ENCODE measurements at regions not wholly inside any gene's neighbourhood (a gene's known extent, or its start where the extent isn't known, plus 50 kb on each side); places are given as distances from the start of the nearest gene placed in this dataset.
A peak's percentile ranks its signal among the peaks of the same experiment; 100 is the strongest.

DNA sequence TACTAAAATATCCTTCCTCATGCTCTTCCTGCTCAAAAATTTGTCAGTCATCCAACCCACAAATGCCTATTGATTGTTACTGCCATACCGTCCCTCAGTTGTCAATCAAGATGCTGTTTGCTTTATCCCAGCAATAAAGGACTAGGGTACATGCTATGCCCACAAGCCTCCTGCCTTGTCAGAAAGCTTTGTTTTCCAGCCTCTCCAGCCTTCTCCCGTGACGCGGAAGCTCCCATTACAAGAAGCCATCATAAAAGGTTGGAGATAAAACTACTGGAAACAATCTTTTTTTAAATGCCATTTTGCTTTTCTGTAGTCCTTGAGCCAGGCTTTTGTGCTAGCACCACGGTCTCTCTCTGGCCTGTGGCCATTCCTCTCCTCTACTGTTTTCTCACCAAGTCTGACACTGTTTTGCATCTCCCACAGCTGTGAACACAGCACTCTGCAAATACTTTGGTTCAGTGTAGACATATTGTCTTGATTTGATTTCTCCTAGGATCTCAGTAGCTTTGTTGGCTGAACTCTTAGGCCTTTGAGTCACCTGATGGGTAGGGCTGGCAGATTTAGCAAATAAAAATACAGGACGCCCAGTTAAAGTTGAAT lies 495.7 kb upstream of the JARID2 start:
- intact Hi-C loops (cut with DNase I) = no loop called here
- DNase-seq = no peak

DNA sequence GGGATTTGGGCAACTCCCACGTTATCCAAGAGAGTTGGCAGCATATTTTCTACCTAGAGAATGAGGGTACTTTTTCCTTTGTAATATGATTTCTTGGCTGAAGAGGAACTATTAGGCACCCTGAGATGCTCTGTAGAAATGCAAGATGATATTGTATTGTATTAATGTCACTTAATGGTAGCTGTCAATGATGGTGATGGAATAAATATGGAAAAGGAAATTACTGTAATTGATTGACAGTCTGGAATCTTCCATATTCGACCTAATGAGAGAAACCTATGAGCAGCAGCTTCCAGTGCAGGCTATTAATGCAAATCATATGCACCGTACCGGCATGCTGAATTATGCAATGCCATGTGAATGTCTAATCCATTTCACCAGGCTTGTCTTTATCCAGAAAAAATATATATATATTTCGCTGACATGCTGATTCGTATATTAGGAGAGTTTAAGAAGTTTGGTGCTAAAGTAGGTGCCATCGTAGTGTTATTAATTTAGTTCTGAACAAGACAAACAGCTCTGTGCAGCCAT lies 494.2 kb upstream of the JARID2 start:
- intact Hi-C loops (cut with DNase I) = no loop called here
- DNase-seq = peak in 19 of 42 donors; percentile 9 to 78 (median 40)

DNA sequence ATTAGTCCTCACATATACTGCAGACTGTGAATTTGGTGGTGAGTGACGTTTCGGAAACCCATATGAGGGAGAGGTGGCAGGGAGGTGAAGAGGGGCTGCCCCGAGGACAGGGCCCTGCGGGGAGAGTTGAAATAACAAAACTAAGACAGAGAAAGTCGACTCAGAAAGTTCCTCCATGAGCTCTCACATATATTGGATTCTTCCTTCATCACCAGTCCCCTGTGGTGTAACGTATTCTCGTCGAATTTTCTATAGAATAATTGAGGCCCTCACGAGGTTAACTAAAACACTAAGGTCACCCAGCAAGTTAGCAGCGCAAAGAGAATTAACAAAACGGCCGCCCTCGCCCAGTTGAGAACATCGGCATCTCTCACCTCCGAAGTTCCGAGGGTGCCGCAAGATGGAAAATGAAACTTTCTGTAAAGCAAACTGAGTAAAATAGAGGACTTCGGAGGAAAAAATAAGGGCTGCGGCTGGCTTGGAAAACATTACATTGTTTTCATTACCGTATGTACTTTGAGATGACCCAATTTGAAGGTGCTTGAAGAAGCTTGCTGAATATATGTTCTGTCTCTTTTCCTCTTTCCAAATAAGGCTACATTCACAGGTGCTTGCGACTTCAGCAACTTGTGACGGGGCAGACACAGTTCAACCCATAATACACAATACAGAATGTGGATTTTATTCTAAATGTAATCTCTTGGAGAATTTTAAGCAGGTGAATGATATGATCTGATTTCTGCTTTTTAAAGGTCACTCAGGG lies 490.9 kb upstream of the JARID2 start:
- no peak for DNase-seq
- intact Hi-C loops (cut with DNase I) = no loop called here

DNA sequence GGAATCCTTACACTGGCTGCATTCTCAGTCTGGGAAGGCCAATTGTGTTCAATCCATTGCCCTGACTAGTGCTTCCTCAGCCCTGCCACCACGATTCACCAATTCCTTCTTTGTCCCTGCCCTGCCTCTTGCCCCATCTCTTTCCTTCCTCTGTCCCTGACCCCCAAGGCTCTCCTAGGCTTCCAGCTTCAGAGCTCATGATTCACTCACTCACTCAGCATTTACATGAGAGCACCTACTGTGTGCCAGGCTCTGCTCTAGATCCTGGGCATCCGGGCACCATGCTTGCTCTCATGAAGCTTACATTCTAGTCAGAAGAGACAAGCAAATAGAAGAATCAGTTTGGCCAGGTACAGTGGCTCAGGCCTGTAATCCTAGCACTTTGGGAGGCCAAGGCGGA lies 489.5 kb upstream of the JARID2 start:
- intact Hi-C loops (cut with DNase I) = no loop called here
- DNase-seq = no peak

DNA sequence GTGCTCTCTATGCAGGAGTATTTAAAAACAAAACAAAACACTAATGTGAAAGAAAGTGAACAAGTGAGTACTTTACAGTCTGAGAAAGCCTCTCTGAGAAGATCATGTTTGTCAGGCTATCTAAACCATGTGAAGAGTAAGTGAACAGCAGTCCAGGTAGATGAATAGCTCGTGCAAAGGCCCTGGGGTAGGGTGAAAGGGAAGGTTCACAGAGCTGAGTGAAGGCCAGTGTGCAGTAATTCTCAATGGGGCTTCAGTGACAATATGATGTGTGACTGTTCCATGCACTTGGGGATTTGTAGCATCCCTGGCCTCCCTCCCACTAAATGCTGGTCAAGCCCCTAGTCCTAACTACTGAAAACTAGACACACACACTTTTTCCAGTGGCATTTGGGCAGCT lies 488.9 kb upstream of the JARID2 start:
- intact Hi-C loops (cut with DNase I) = no loop called here

DNA sequence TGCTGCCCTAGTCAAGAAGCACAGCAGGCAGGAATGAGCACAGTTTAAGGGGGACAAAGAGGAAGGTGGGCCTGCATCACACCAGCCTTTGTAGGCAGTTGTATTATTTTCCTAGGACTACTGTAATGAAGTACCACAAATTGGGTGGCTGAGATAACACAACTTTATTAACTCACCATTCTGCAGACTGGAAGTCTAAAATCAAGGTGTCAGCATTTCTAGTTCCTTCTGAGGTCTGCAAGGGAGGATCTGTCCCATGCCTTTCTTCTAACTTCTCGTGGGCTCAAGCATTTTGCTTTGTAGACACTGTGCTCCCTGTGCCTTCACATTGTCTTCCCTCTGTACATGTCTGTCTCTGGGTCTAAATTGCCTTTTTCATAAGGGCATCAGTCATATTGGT lies 488.5 kb upstream of the JARID2 start:
- intact Hi-C loops (cut with DNase I) = no loop called here
- DNase-seq = no peak

More for the DNA sequence above, 488.9 kb upstream of the JARID2 start:
- DNase-seq = no peak

DNA sequence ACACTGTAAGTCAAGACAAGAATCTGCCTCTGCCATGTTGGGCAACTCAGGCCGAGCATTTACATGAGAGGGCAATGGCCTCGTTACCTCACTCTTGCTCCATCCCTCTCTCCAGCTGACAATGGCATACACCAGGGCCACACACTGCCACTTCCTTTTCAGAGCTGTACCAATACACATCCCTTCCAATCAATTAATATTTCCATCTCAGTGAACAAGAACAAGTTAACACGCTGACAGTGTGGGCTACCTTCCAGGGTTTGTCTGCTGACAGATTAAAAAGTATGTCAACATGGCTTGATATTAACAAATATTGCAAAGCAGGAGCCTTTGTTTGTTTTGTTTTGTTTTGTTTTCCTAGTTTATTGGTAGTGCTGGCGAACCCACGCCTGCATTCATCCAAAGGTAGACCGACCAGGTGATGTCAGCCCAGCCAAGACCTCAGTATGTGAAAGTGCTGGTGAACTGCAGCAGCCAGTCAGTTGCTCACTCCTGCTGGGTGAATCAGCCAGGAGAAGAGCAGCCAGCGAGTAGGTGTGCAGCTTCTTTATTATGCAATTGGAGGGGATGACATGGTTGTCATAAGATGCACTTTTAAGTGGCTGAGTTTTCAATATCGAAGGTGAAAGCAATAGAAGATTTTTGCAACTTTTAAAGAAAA lies 487.3 kb upstream of the JARID2 start:
- peak in 41 of 42 donors; percentile 21 to 89 (median 53) for DNase-seq
- intact Hi-C loops (cut with DNase I) = no loop called here

DNA sequence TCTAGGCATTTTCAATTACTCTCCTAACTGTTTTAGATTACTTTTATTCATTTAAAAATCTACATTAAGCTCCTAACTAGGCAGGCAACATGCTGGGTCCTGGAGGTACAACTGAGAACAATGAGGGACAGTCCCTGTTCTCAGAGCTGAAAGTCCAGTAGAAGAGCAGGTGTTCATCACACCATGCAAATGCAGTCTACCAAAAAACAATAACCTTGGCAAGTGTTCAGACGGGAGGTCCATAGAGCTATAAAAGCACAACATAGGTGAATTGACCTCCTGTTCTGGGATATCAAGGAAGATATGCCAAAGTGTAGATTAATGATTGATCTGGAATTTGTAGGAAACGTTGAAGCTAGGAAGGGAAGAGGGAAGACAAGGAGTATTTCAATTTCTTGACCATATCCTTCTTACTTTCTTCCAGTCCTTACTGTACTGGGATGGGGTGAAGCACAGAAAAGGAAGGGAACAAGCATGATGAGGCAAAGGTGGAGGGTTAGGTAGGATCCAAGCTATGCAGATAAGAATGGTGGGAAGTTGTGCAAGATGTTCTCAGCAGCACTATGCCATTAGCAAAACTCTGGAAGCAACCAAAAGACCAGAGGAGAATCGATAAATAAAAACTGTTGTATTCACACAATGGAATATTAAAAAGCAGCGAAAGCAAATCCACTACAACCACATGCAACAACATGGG lies 485.7 kb upstream of the JARID2 start:
- intact Hi-C loops (cut with DNase I) = no loop called here
- DNase-seq = no peak

DNA sequence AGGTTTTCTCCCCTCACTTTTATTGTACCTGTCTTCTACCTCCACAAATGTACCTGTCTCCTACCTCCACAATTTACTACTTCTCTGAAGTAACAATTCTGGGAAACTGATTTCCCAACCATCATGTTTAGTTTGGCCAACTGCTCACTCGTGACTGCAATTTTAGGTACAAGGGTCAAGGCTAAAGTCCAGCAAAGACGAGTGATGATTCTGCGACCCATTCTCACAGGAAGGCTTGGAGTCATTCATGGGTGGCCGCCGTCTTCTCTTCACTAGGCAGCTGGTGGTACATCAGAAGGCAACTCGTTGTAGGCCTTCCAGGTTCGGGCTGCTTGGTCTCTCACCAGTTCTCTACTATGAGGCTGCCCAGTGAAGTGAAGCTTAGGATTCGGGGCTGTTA lies 483.8 kb upstream of the JARID2 start:
- intact Hi-C loops (cut with DNase I) = no loop called here
- no peak for DNase-seq

DNA sequence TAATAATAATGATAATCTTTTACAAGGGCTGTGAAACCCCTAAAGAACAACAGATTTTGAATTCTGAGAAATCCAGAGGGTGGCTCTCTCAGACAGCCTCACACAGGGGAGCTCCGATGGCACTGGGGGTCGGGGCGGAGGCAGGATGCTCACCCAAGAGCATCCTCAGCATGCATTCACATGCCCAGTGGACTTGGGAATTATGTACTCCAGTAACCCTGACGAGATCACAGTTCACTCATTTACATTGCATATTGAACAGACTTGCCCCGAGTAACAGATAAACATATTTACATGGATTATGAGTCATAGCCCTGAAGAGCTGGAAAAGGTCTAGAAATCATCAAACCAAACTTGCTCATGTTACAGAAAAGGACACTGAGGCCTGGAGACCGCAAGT lies 482.7 kb upstream of the JARID2 start:
- DNase-seq = no peak
- intact Hi-C loops (cut with DNase I) = no loop called here

DNA sequence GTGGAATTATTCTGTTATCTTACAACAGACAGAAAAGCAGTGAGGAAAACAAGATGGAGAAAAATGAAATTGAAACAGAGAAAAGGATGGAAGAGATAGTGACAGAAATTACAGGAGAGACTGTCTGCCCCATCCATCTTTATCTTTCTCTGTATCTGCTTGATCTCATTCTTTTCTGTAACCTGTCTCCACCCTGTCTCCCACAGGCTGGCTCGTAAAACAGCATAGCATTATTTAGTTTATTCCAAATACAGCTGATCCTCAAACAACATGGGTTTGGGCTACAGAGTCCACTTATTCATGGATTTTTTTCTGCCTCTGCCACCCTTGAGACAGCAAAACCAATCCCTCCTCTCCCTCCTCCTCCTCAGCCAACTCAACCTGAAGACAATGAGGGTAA lies 482.3 kb upstream of the JARID2 start:
- intact Hi-C loops (cut with DNase I) = no loop called here
- no peak for DNase-seq

DNA sequence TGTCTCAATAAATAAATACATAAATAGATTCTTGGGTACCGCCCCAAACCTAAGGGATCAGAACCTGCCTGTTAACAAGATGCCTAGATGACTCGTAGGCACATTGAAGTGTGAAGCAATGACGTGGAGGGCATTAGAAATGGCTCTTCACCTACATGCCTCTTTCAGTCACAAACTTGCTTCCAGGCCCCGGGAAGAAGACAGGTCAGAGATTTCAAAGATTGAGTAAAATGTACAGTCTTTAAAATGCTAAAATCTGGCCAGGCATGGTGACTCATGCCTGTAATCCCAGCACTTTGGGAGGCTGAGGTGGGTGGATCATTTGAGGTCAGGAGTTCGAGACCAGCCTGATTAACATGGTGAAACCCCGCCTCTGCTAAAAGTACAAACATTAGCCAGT lies 480.8 kb upstream of the JARID2 start:
- no peak for DNase-seq
- intact Hi-C loops (cut with DNase I) = no loop called here

DNA sequence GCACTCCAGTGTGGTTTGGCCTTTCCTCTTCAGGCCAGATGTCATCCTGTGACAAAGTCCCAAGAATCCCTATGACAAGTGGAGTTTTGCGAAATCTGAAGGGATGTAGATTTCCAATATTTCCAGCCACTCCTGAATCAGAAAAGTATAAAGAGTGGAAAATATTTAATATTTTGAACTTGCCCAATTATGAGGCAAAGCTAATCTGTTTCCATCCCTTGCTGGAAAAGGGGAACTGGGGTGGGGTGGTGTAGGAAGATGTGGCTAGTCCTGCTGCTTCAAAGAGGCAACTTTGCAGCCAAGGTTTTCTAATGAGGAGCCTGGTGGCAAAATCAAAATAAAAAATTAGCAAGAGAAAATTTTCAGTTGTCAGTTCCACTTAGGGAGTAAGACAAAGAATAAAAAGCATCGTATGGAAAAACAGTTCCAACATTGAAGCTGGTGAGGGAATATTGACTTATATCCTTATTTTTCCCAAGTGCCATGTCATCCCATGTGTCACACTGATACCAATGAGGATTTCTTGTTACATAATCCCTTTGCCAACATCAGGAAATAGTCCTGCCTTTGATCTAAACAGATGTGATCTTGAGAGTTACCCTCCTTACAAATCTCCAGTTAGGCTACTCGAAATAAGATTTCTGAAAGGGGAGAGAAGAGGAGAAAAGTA lies 480.0 kb upstream of the JARID2 start:
- no peak for DNase-seq
- intact Hi-C loops (cut with DNase I) = no loop called here

DNA sequence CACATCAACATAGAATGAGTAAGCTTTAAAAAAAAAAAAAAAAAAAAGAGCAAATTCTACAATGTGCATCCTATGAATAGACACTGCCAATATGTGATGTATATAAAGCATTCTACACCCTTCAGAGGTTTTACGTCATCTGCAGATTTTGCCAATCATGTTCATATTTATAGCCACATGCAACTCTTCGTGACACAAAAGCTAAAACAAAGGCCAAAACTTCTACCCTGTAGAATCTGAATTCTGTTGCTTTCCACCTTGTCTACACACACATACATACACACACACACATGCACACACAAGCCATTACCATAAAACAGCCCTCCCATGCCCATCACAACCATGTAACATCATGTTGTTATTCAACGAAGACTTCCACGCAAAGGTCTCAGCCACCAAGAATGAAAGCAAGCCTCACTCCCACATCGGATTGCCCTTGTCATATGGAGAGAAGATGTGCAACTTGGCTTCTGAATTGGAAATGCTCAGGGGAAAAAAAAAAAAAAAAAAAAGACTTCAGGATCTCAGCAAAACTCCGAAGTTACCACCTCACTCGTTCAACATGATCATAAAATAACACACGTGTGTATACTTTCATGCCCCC lies 479.4 kb upstream of the JARID2 start:
- intact Hi-C loops (cut with DNase I) = no loop called here
- DNase-seq = no peak

DNA sequence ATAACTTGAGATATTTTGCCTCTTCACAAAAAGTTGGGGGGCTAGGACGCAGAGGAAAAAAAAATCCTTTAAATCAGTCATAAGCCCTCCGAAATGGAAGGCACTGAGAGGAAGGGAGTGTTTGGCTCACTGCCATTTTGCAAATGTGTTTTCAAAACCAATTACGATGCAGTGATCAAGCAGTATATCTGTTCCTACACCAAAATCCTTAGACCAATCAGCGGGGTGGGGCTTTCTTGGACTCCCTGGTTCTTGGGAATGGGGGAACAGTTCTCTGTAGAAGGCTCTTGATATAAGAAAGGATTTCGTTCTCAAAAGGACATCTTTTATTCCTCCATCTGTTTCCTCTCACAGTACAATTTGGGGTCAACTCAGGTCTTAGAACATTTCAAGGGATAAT lies 478.6 kb upstream of the JARID2 start:
- intact Hi-C loops (cut with DNase I) = no loop called here
- no peak for DNase-seq

DNA sequence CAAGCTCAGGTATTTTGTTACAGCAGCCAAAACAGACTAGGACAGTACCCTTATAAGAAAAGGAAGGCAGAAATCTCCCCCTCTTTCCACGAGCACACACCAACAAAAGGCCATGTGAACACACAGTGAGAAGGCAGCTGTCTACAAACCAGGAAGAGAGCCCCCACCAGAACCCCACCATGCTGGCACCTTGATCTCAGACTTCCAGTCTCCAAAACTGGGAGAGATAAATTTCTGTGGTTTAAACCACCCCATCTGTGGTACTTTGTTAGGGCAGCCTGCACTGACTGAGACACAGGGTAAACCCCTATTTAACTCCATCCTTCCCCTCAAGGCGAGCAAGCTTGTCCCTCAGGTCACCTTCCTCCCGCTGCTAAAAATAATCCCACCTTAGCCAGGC lies 475.8 kb upstream of the JARID2 start:
- no peak for DNase-seq
- intact Hi-C loops (cut with DNase I) = no loop called here

DNA sequence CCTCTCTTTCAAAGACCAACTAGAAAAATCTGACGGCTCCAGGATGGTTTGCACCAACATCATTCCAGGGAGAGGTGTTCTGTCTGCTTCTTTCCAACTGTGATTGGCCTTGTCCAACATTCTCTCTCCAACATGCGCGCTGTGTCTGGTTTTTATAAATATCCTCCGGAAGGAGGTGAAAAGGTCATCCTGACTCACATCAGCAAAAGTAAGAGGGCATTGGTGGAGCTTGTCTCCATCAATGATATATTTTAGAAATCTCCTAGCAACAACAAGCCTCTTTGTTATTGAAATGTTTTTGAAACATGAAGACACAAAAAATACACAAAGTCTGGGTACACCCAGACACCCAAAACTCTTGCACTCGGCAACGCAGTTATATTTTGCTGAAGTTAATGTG lies 475.3 kb upstream of the JARID2 start:
- no peak for DNase-seq
- intact Hi-C loops (cut with DNase I) = no loop called here

DNA sequence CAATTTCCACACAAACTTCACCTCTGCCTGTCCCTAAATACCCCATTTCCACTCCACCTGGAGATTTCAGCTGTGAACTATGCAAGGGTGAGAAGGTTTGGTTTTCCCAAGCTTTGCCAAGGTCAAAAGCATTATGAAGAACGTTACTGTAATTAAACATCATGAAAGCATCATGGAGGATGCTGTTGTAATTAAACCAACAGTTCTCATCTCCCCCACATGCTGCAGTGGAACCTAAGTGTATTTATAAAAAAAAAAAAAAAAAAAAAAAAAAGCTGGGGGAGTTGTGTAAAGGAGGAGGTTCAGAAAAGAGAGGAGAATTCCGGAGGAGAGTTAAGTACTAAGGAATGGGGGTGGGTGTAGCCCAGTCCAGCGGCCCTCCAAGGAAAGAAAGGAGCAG lies 474.9 kb upstream of the JARID2 start:
- no peak for DNase-seq
- intact Hi-C loops (cut with DNase I) = no loop called here

DNA sequence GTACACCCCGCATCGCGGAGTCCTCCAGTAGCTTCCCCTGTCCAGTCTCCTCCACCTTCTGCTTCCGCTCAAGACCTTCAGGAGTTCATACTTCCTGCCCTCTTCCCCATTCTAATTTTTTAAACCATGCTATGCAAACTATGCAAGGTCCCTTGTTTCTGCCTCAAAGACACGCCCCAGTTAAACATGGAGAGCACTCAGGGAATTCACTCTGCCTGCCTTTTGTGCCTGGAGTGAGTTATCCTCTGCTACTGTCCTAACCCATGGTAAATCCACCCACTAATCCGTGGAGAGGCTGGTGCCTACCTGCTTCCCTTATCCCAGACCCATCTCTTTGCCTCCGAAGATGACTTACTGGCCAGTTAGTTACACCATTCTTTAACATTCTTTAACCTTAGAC lies 473.7 kb upstream of the JARID2 start:
- intact Hi-C loops (cut with DNase I) = no loop called here

More for the DNA sequence above, 473.7 kb upstream of the JARID2 start:
- DNase-seq = no peak

Measured in head of caudate nucleus (tissue), 42 donors.